ENCODE measurements at regions not wholly inside any gene's neighbourhood (a gene's known extent, or its start where the extent isn't known, plus 50 kb on each side); places are given as distances from the start of the nearest gene placed in this dataset.

DNA sequence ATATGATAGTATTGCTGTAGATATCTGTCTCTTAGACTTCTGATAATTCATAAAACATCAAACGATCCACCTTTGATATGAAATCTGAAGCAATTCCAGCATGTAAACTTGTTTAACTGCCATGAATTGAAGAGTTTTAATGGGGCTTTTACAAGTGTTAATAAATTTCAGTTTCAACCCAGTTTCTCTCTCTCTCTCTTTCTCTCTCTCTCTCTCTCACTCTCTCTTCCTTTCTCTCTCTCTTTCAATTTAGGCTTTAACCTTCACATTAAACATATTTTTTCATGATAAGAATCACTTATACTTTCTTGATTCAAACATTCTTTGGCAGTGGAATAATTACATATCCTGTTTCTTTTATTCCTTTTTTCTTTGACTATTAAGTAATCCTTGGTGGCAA, 296.1 kb downstream of the EPHA4 start:
- TF ChIP-seq, protein P1, sequence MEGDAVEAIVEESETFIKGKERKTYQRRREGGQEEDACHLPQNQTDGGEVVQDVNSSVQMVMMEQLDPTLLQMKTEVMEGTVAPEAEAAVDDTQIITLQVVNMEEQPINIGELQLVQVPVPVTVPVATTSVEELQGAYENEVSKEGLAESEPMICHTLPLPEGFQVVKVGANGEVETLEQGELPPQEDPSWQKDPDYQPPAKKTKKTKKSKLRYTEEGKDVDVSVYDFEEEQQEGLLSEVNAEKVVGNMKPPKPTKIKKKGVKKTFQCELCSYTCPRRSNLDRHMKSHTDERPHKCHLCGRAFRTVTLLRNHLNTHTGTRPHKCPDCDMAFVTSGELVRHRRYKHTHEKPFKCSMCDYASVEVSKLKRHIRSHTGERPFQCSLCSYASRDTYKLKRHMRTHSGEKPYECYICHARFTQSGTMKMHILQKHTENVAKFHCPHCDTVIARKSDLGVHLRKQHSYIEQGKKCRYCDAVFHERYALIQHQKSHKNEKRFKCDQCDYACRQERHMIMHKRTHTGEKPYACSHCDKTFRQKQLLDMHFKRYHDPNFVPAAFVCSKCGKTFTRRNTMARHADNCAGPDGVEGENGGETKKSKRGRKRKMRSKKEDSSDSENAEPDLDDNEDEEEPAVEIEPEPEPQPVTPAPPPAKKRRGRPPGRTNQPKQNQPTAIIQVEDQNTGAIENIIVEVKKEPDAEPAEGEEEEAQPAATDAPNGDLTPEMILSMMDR (tag by site-specific recombination; IDR thresholded peaks at IDR 0.05) = no peak
- no peak for TF ChIP-seq ZNF510 (tag by site-specific recombination; IDR thresholded peaks at IDR 0.05; ENCODE audit: insufficient replicate concordance)
- TF ChIP-seq KLF16 (tag by site-specific recombination; IDR thresholded peaks at IDR 0.05) = no peak
- TF ChIP-seq ZNF366 (tag by site-specific recombination; conservative IDR thresholded peaks at IDR 0.05) = no peak
- TF ChIP-seq, protein P2, sequence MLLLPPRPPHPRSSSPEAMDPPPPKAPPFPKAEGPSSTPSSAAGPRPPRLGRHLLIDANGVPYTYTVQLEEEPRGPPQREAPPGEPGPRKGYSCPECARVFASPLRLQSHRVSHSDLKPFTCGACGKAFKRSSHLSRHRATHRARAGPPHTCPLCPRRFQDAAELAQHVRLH (tag by site-specific recombination; IDR thresholded peaks at IDR 0.05) = no peak
